ENCODE measurements at regions not wholly inside any gene's neighbourhood (a gene's known extent, or its start where the extent isn't known, plus 50 kb on each side); places are given as distances from the start of the nearest gene placed in this dataset.

- TF ChIP-seq, protein P1, sequence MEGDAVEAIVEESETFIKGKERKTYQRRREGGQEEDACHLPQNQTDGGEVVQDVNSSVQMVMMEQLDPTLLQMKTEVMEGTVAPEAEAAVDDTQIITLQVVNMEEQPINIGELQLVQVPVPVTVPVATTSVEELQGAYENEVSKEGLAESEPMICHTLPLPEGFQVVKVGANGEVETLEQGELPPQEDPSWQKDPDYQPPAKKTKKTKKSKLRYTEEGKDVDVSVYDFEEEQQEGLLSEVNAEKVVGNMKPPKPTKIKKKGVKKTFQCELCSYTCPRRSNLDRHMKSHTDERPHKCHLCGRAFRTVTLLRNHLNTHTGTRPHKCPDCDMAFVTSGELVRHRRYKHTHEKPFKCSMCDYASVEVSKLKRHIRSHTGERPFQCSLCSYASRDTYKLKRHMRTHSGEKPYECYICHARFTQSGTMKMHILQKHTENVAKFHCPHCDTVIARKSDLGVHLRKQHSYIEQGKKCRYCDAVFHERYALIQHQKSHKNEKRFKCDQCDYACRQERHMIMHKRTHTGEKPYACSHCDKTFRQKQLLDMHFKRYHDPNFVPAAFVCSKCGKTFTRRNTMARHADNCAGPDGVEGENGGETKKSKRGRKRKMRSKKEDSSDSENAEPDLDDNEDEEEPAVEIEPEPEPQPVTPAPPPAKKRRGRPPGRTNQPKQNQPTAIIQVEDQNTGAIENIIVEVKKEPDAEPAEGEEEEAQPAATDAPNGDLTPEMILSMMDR (IDR thresholded peaks at IDR 0.05; ENCODE audit: insufficient read depth, low read length, severe bottlenecking): no peak
- DNase-seq (ENCODE audit: low read depth) (no peak), FAIRE-seq (no peak)
- no peak overlapping the region for H3K4me3 ChIP-seq (ENCODE audit: low read depth, low read length)
- no peaks in the 10 kb centered on the region for H3K27me3 ChIP-seq (ENCODE audit: control insufficient read depth, insufficient read depth, low read length)
- H3K36me3 ChIP-seq (ENCODE audit: control insufficient read depth, insufficient read depth, low read length): no peaks in the 10 kb centered on the region
Measured at GRCh38 chr6:4395386-4395785, 260.0 kb upstream of the ECI2 start.

DNA sequence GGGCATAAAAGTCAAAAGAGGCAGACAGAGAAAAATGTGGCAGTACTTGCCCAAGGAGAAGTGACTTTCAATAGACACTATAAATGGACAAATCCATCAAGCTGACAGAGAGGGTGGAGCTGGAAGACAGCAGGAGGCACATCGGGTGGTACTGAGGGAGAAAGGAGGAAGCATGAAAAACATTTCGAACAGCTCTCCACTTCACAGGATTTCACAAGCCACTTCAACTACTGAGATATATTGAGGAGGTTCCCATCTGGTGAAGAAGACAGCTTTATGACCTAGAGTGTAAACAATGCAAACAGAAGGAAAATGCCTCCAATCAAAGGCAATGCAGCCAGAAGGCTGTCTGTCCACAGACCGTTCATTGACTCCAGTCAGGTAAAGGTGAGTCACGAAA, 259.4 kb upstream of the ECI2 start:
- no peaks in the 10 kb centered on the region for H3K36me3 ChIP-seq (ENCODE audit: control insufficient read depth, insufficient read depth, low read length)
- no peaks in the 10 kb centered on the region for H3K27me3 ChIP-seq (ENCODE audit: control insufficient read depth, insufficient read depth, low read length)
- H3K4me3 ChIP-seq (ENCODE audit: low read depth, low read length): no peak overlapping the region
- DNase-seq (ENCODE audit: low read depth) (peak; percentile 17), FAIRE-seq (no peak)
- TF ChIP-seq, protein P1 (IDR thresholded peaks at IDR 0.05; ENCODE audit: insufficient read depth, low read length, severe bottlenecking): no peak

GRCh38 chr6:4388675-4389074, 253.3 kb upstream of the ECI2 start:
- no peak overlapping the region for H3K4me3 ChIP-seq (ENCODE audit: low read depth, low read length)
- no peaks in the 10 kb centered on the region for H3K27me3 ChIP-seq (ENCODE audit: control insufficient read depth, insufficient read depth, low read length)
- DNase-seq (ENCODE audit: low read depth) (no peak), FAIRE-seq (no peak)
- TF ChIP-seq, protein P1 (IDR thresholded peaks at IDR 0.05; ENCODE audit: insufficient read depth, low read length, severe bottlenecking): no peak
- H3K36me3 ChIP-seq (ENCODE audit: control insufficient read depth, insufficient read depth, low read length): no peaks in the 10 kb centered on the region

DNA sequence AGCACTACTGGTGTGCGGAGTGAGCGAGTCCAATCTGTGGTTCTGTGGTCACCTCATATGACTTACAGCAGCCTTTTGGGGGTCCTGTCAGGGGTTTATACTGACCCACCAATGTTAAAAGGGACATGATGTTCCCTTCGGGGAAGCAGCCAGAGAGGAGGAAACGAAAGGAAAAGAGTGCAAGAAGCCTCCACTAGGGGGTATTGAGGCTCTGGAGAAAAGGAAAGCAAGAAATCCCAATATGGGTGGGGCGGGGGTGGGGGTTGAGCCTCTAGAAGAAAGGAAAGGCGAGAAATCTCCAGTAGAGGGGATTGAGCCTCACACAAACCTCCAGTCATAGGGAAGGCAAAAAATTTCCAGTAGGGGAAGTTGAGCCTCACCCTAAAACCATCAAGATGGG, 249.3 kb upstream of the ECI2 start:
- TF ChIP-seq, protein P1 (IDR thresholded peaks at IDR 0.05; ENCODE audit: insufficient read depth, low read length, severe bottlenecking): no peak
- FAIRE-seq: no peak
- no peak for DNase-seq (ENCODE audit: low read depth)

DNA sequence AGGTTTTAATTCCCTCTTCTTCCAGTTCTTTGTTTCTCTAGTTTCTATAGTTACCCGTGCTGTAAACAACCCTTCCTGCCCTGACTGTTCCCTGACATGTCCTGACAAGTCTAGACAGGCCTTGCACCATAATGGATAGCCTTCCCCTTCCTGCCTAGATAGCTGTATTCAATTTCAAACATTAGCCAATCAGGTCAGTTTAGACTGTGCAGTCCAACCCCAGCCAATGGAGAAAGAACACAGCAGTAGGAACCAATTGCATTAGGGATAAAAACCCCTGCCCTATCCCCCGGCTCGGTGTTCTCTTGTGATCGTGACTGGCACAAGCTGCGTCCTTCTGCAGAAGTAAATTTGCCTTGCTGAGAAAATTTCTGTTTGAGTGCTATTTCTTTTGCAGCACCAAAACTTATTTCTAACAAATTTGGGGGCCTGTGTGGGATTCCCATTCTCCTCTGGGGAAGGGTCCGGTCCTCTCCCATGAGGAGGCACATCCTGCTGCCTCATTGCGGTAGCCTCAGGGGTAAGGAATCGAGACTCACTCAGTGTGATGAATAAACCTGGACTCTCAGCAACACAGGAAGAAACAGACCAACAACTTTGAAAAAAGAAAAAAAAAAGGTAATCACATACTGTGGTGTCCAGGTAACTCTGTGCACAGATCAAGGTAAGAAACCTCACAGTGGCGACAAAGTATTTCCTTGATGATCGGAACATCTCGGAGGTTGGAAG, 248.7 kb upstream of the ECI2 start:
- FAIRE-seq (no peak), DNase-seq (ENCODE audit: low read depth) (peak; percentile 34)
- H3K36me3 ChIP-seq (ENCODE audit: control insufficient read depth, insufficient read depth, low read length): no peaks in the 10 kb centered on the region
- TF ChIP-seq, protein P1 (IDR thresholded peaks at IDR 0.05; ENCODE audit: insufficient read depth, low read length, severe bottlenecking): no peak
- H3K4me3 ChIP-seq (ENCODE audit: low read depth, low read length): no peak overlapping the region
- H3K27me3 ChIP-seq (ENCODE audit: control insufficient read depth, insufficient read depth, low read length): no peaks in the 10 kb centered on the region

More for the DNA sequence above, 249.3 kb upstream of the ECI2 start:
- Histone ChIP-seq H3K27me3 (ENCODE audit: control insufficient read depth, insufficient read depth, low read length) (no peaks in the 10 kb centered on the region), H3K4me3 (ENCODE audit: low read depth, low read length) (no peak overlapping the region), H3K36me3 (ENCODE audit: control insufficient read depth, insufficient read depth, low read length) (no peaks in the 10 kb centered on the region)

DNA sequence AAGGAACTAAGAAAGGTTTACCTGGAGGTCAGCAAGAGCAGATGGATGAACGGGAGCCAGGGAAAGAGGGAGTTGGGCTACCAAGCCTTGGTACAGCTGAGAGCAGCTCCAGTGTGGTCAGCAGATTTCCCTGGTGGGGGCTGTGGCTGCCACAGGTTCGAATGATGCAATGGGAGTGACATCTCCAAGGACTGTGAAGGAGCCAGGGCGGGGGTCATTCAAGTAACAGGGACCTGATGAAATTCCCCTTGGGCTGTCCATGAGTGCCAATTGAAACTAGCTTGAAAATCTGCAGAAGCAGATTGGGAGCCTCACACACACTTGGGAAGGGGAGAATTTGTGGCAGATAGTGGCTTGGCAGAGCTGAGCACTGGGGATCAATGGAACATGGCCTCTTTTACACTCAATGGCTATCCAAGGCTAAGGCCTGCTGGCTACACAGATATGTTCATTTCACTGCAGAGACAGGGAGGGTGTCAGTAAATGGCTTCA, 247.0 kb upstream of the ECI2 start:
- no peak overlapping the region for H3K4me3 ChIP-seq (ENCODE audit: low read depth, low read length)
- TF ChIP-seq, protein P1 (IDR thresholded peaks at IDR 0.05; ENCODE audit: insufficient read depth, low read length, severe bottlenecking): no peak
- no peaks in the 10 kb centered on the region for H3K27me3 ChIP-seq (ENCODE audit: control insufficient read depth, insufficient read depth, low read length)
- FAIRE-seq: peak; percentile 36
- H3K36me3 ChIP-seq (ENCODE audit: control insufficient read depth, insufficient read depth, low read length): no peaks in the 10 kb centered on the region
- no peak for DNase-seq (ENCODE audit: low read depth)

Measured in bronchial epithelial cell (primary cell).